ENCODE measurements at regions not wholly inside any gene's neighbourhood (a gene's known extent, or its start where the extent isn't known, plus 50 kb on each side); places are given as distances from the start of the nearest gene placed in this dataset.
A peak's percentile ranks its signal among the peaks of the same experiment; 100 is the strongest.

GRCh38 chr3:88732186-88732585 is 375.2 kb upstream of the EPHA3 start:
- Histone ChIP-seq H3K9me2 (ENCODE audit: insufficient read depth) (peaks cover 6% of the 10 kb centered on the region; the same call in 1 of the 2 replicates), H3K27me3 (ENCODE audit: insufficient read depth) (no peaks in the 10 kb centered on the region), H3K4me3 (no peak overlapping the region), H3F3A (replicated peaks; ENCODE audit: low read depth) (no peaks in the 10 kb centered on the region), H4K20me1 (replicated peaks; ENCODE audit: insufficient read depth) (no peaks in the 10 kb centered on the region), H2AFZ (peak overlapping the region; percentile 59; the same call in 1 of the 2 replicates), H3K79me2 (replicated peaks; ENCODE audit: insufficient read depth) (no peaks in the 10 kb centered on the region), H3K36me3 (ENCODE audit: insufficient read depth) (no peaks in the 10 kb centered on the region), H3K4me2 (no peak overlapping the region), H3K27ac (ENCODE audit: low read depth) (no peak overlapping the region), H3K4me1 (ENCODE audit: insufficient read depth) (no peaks in the 10 kb centered on the region)
- DNase-seq (ENCODE audit: low spot score) (no peak), ATAC-seq (no peak)
- Mint-ChIP-seq H3K36me3 (ENCODE audit: low read depth) (no peaks in the 10 kb centered on the region), H3K27me3 (ENCODE audit: insufficient read depth, low read depth, poor library complexity) (no peaks in the 10 kb centered on the region), H3K27ac (no peak overlapping the region), H3K4me3 (no peak overlapping the region), H3K4me1 (no peaks in the 10 kb centered on the region), H3K9me3 (no peaks in the 10 kb centered on the region)
- TF ChIP-seq, protein P1, sequence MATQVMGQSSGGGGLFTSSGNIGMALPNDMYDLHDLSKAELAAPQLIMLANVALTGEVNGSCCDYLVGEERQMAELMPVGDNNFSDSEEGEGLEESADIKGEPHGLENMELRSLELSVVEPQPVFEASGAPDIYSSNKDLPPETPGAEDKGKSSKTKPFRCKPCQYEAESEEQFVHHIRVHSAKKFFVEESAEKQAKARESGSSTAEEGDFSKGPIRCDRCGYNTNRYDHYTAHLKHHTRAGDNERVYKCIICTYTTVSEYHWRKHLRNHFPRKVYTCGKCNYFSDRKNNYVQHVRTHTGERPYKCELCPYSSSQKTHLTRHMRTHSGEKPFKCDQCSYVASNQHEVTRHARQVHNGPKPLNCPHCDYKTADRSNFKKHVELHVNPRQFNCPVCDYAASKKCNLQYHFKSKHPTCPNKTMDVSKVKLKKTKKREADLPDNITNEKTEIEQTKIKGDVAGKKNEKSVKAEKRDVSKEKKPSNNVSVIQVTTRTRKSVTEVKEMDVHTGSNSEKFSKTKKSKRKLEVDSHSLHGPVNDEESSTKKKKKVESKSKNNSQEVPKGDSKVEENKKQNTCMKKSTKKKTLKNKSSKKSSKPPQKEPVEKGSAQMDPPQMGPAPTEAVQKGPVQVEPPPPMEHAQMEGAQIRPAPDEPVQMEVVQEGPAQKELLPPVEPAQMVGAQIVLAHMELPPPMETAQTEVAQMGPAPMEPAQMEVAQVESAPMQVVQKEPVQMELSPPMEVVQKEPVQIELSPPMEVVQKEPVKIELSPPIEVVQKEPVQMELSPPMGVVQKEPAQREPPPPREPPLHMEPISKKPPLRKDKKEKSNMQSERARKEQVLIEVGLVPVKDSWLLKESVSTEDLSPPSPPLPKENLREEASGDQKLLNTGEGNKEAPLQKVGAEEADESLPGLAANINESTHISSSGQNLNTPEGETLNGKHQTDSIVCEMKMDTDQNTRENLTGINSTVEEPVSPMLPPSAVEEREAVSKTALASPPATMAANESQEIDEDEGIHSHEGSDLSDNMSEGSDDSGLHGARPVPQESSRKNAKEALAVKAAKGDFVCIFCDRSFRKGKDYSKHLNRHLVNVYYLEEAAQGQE (IDR thresholded peaks at IDR 0.05; ENCODE audit: unreplicated experiment), result no peak
- TF ChIP-seq JUNB (IDR thresholded peaks at IDR 0.05; ENCODE audit: unreplicated experiment) (no peak), CREB1 (CRISPR knock-in tag; IDR thresholded peaks at IDR 0.05; ENCODE audit: low read depth) (no peak), POLR2AphosphoS5 (IDR thresholded peaks at IDR 0.05; ENCODE audit: low read depth) (no peak), EZH2phosphoT487 (IDR thresholded peaks at IDR 0.05; ENCODE audit: unreplicated experiment) (no peak), NANOG (IDR thresholded peaks at IDR 0.05; ENCODE audit: borderline replicate concordance) (no peak)
- TF ChIP-seq, protein P2, sequence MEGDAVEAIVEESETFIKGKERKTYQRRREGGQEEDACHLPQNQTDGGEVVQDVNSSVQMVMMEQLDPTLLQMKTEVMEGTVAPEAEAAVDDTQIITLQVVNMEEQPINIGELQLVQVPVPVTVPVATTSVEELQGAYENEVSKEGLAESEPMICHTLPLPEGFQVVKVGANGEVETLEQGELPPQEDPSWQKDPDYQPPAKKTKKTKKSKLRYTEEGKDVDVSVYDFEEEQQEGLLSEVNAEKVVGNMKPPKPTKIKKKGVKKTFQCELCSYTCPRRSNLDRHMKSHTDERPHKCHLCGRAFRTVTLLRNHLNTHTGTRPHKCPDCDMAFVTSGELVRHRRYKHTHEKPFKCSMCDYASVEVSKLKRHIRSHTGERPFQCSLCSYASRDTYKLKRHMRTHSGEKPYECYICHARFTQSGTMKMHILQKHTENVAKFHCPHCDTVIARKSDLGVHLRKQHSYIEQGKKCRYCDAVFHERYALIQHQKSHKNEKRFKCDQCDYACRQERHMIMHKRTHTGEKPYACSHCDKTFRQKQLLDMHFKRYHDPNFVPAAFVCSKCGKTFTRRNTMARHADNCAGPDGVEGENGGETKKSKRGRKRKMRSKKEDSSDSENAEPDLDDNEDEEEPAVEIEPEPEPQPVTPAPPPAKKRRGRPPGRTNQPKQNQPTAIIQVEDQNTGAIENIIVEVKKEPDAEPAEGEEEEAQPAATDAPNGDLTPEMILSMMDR (conservative IDR thresholded peaks at IDR 0.05; ENCODE audit: low read depth in 2 of 2), result no peak

DNA sequence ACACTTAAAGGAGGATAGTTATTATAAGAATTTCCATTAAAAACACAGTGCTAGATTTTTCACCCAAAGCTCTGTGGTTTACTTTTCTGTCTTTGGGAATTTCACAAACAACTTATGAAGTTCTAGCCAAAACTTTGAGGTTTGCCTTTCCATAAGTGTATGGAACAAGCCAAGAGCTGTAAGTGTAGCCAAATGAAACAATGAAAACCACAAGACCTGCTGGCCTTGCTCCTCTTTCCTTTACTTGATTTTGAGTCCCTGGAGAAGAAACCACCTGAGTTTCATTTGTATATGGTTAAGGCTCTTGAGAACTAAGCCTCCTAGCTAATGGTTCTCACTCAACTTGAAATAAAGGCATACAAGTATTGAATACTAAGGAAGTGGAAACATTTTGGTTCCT is 365.3 kb upstream of the EPHA3 start:
- no peaks in the 10 kb centered on the region for H3K4me1 ChIP-seq (ENCODE audit: insufficient read depth)
- TF ChIP-seq ZNF331 (CRISPR knock-in tag; IDR thresholded peaks at IDR 0.05; ENCODE audit: low read depth), result no peak
- no peak for TF ChIP-seq ZNF114 (CRISPR knock-in tag; IDR thresholded peaks at IDR 0.05)
- no peak overlapping the region for H3K27ac ChIP-seq (ENCODE audit: low read depth)
- H3K27me3 ChIP-seq (ENCODE audit: insufficient read depth), result no peaks in the 10 kb centered on the region
- H3K4me3 Mint-ChIP-seq, result no peak overlapping the region
- H3K9me2 ChIP-seq (ENCODE audit: insufficient read depth), result no peaks in the 10 kb centered on the region
- no peaks in the 10 kb centered on the region for H3K4me1 Mint-ChIP-seq
- no peaks in the 10 kb centered on the region for H3K9me3 Mint-ChIP-seq
- H3K79me2 ChIP-seq (replicated peaks; ENCODE audit: insufficient read depth), result no peaks in the 10 kb centered on the region
- no peak overlapping the region for H3K4me3 ChIP-seq
- DNase-seq (ENCODE audit: low spot score) (no peak), ATAC-seq (no peak)
- no peaks in the 10 kb centered on the region for H3F3A ChIP-seq (replicated peaks; ENCODE audit: low read depth)
- peaks cover 4% of the 10 kb centered on the region for H3K27me3 Mint-ChIP-seq (ENCODE audit: insufficient read depth, low read depth, poor library complexity)
- no peaks in the 10 kb centered on the region for H3K36me3 ChIP-seq (ENCODE audit: insufficient read depth)
- H3K36me3 Mint-ChIP-seq (ENCODE audit: low read depth), result no peaks in the 10 kb centered on the region
- H3K27ac Mint-ChIP-seq, result no peak overlapping the region
- H3K4me2 ChIP-seq, result no peak overlapping the region
- no peak overlapping the region for H2AFZ ChIP-seq
- H4K20me1 ChIP-seq (replicated peaks; ENCODE audit: insufficient read depth), result no peaks in the 10 kb centered on the region

Data from GM23338 (cell line).